Heart left ventricle (tissue), 16 donors: ENCODE measurements at regions not wholly inside any gene's neighbourhood (a gene's known extent, or its start where the extent isn't known, plus 50 kb on each side); places are given as distances from the start of the nearest gene placed in this dataset.
A peak's percentile ranks its signal among the peaks of the same experiment; 100 is the strongest.

Experiments used
- ATAC-seq, 4 donors: fragments of 200-7000 bp; cut with Tn5 transposase; one replicate each; pipeline ENCODE4 v1.9.1; 2020 to 2022; ENCODE audit warnings: moderate library complexity in 4 of 4, mild to moderate bottlenecking in 3 of 4, moderate number of reproducible peaks in 1 of 4
- DNase-seq, 5 donors: peaks; one replicate each; pipeline ENCODE4 v3.0.0-alpha.2; 2020
- H3K27ac ChIP-seq, 12 donors: fragments of 200-600 bp; sonication (generic) in 4 of 12; one replicate each; pipeline versions ENCODE4 v1.5.0 to v1.8.0; 2016 to 2022; ENCODE audit warnings: mild to moderate bottlenecking in 2 of 12
- H3K27me3 ChIP-seq, 9 donors: fragments of 200-600 bp; sonication (generic) in 2 of 9; one replicate each; pipeline versions ENCODE4 v1.5.1 to v1.8.0; 2016 to 2022; ENCODE audit warnings: mild to moderate bottlenecking in 3 of 9
- H3K36me3 ChIP-seq, 9 donors: fragments of 200-600 bp; sonication (generic) in 2 of 9; one replicate each; pipeline versions ENCODE4 v1.5.0 to v1.8.0; 2018 to 2022; ENCODE audit warnings: mild to moderate bottlenecking in 2 of 9
- H3K4me1 ChIP-seq, 12 donors: fragments of 200-600 bp; sonication (generic) in 4 of 12; one replicate each; pipeline versions ENCODE4 v1.5.0 to v1.8.0; 2016 to 2022; ENCODE audit warnings: mild to moderate bottlenecking in 3 of 12
- H3K4me3 ChIP-seq, 12 donors: fragments of 200-600 bp; sonication (generic) in 4 of 12; one replicate each; pipeline versions ENCODE4 v1.5.0 to v1.8.0; 2017 to 2022; ENCODE audit warnings: mild to moderate bottlenecking in 9 of 12, moderate library complexity in 4 of 12
- H3K9me3 ChIP-seq, 12 donors: fragments of 200-600 bp; sonication (generic) in 4 of 12; one replicate each; pipeline versions ENCODE4 v1.5.0 to v1.8.0; 2016 to 2022; ENCODE audit warnings: mild to moderate bottlenecking in 1 of 12
- POLR2A ChIP-seq, 2 donors: fragments of 450-650 bp; IDR thresholded peaks; one replicate each; pipeline ENCODE4 v1.6.1; 2017; ENCODE audit warnings: antibody characterized with exemption in 2 of 2, mild to moderate bottlenecking in 2 of 2, moderate library complexity in 2 of 2
- WGBS, 4 donors: extraction: QIAGEN DNeasy Blood & Tissue Kit in 2 of 4; methylation state at CpG; one replicate each; pipeline versions ENCODE4 v1.1.5 to v1.1.7; 2013 to 2018; 5-methylcytosine and 5-hydroxymethylcytosine counted together
- intact Hi-C, 10 donors: fragments of 100-400 bp; cut with DNase I; formaldehyde crosslinking; loops; one replicate each; pipeline versions ENCODE4 v1.11.1 to v1.14.2; 2022
- TF ChIP-seq, protein P1 (sequence below), 12 donors: fragments of 200-600 bp; sonication (generic) in 4 of 12; IDR thresholded peaks; one replicate each; pipeline versions ENCODE4 v1.5.0 to v1.8.0; 2018 to 2022; ENCODE audit warnings: antibody characterized with exemption in 12 of 12, mild to moderate bottlenecking in 5 of 12
- donor health status: ischemic (EF 13 %, LVEDD 7.1; RV severe dilation, severe dysfunction).
- donor health status: healthy with polysubstance abuse.
- donor health status: DM: no; HTN: yes; CAD: no.
- donor health status: DM: no; HTN: no; CAD: no.
- donor health status: ischemic (EF 25% LVEDD 6.9; RV normal size, moderate dysfunction).
- donor health status: ischemic (EF 25% LVEDD 5.7; RV mildly dilated, moderate dysfunction).
- donor health status: healthy.
- donor health status: DM: yes; HTN: yes; CAD: no.
- donor health status: ischemic (EF 35%, LVEDD 5.7; RV mildly dilated, moderate dysfunction).
- donor health status: nonischemic (EF 11% LVEDD 7.7; RV severe dilation, severe dysfunction).
- donor health status: DM: yes; HTN: yes; CAD: no.
- donor health status: PGD.
- donor health status: ischemic (EF 29% LVEDD 5.4; RV normal size, mild dysfunction).
- donor health status: nonischemic (EF 23%, LVEDD 6.1; RV moderate dilation, normal function).

DNA sequence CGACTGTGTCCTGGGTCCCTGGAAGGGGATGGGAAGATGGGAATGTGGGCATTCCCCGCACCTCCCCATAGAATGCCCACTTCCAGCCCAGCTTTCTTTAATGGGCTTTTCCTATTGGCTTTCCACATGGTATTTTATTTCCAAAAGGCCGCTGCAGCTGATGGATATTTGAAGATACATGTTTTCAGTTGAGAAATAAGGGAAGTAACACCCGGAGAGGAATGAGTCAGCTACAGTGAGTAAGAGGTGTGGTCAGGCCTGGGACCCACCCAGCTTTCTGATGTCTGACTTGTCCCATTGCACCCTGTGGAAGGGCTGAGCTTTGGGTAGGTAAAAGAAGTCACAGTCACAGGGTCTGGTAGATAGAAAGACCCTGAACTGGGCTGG, 476.9 kb downstream of the MIAT start:
- H3K27ac ChIP-seq: peak overlapping the region in 1 of 12 donors; percentile 76

DNA sequence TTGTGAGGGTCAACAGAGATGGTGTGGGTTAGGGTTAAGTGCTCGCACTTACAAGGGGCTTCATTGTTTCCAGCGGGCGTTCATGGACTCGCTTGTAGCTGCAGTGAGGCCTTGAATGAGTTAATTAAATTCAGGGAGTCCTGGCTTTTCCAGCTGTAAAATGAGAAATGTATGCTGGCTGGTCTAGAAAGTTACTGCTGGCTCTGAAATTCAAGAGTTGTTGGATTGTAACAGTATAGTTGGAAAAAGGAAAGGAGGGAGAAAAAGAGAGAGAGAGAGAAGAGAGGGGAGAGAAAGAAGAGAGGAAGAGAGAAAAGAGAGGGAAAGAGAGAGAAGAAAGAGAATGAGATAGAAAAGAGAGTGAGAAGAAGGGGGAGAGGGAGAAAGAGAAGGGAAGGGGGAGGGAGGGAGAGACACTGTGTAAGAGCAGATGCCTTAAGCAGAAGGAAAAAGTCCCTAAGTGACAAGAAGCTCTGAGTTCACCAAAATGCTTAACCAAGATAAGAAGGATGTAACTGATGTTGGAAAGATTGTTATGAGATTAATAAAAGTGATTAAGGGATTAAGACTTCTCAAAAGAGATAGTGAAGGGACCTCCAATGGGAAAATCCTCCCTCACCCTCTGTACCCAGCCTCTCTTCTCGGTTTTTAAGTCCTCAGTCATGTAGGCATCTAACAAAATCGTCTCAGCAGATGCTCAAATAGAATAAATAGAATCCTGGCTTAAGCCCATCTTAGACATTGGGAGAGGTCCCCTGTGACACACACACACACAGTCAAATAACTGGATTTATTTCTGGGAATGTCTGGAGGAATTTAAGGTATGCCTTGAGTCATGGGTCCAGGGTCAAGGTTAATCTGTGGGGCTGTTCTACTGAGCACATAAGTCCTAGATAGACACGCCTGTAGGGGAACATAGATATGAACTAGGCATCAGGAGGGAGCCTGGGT, 477.9 kb downstream of the MIAT start:
- H3K36me3 ChIP-seq: no peaks in the 10 kb centered on the region
- no peak for ATAC-seq
- peaks cover 0 to 28% (median 0%) of the 10 kb centered on the region in 12 donors for H3K4me1 ChIP-seq
- 70 to 77% (median 75%) methylated on average over 7 of the region's 7 CpGs for WGBS, 4 donors
- peaks cover 0 to 9% (median 2%) of the 10 kb centered on the region in 12 donors for H3K9me3 ChIP-seq
- no peak for TF ChIP-seq POLR2A (IDR thresholded peaks at IDR 0.05)
- TF ChIP-seq, protein P1, sequence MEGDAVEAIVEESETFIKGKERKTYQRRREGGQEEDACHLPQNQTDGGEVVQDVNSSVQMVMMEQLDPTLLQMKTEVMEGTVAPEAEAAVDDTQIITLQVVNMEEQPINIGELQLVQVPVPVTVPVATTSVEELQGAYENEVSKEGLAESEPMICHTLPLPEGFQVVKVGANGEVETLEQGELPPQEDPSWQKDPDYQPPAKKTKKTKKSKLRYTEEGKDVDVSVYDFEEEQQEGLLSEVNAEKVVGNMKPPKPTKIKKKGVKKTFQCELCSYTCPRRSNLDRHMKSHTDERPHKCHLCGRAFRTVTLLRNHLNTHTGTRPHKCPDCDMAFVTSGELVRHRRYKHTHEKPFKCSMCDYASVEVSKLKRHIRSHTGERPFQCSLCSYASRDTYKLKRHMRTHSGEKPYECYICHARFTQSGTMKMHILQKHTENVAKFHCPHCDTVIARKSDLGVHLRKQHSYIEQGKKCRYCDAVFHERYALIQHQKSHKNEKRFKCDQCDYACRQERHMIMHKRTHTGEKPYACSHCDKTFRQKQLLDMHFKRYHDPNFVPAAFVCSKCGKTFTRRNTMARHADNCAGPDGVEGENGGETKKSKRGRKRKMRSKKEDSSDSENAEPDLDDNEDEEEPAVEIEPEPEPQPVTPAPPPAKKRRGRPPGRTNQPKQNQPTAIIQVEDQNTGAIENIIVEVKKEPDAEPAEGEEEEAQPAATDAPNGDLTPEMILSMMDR (IDR thresholded peaks at IDR 0.05): no peak
- H3K27me3 ChIP-seq: peaks cover 0 to 24% (median 5%) of the 10 kb centered on the region in 9 donors
- DNase-seq: no peak
- intact Hi-C loops: no loop called here
- no peak overlapping the region for H3K27ac ChIP-seq
- H3K4me3 ChIP-seq: no peak overlapping the region

More for the DNA sequence above, 476.9 kb downstream of the MIAT start:
- ATAC-seq: peak in 3 of 4 donors; percentile 65 to 90 (median 88)
- peak in 2 of 5 donors; percentile 45 to 48 for DNase-seq
- intact Hi-C loops: no loop called here
- TF ChIP-seq, protein P1 (IDR thresholded peaks at IDR 0.05): no peak
- no peak for TF ChIP-seq POLR2A (IDR thresholded peaks at IDR 0.05)
- Histone ChIP-seq H3K27me3 (peaks cover 0 to 23% (median 5%) of the 10 kb centered on the region in 9 donors), H3K4me3 (no peak overlapping the region), H3K36me3 (no peaks in the 10 kb centered on the region), H3K4me1 (peaks cover 0 to 30% (median 0%) of the 10 kb centered on the region in 12 donors), H3K9me3 (peaks cover 0 to 9% (median 2%) of the 10 kb centered on the region in 12 donors)
- 72 to 85% (median 78%) methylated on average over 4 of the region's 4 CpGs for WGBS, 4 donors

DNA sequence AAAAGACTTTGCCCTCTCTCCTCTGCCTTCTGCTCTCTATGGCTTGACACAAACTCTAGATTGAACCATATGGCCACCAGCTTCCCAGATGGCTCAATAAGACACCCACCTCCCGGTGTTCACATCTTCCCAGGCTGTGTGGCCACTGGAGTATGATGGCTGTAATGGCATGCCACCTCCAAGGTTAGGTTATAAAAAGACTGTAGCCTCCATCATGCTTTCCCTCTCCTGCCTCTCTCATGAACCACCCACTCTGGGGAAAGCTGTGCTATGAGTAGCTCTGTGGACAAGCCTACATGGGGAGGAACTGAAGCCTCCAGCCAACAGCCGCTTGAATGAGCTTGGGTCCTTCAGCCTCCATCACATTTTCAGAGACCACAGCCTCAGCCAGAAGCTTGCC, 479.2 kb downstream of the MIAT start:
- H3K4me1 ChIP-seq: peaks cover 0 to 28% (median 0%) of the 10 kb centered on the region in 12 donors
- H3K27me3 ChIP-seq: peaks cover 0 to 28% (median 5%) of the 10 kb centered on the region in 9 donors
- TF ChIP-seq, protein P1 (IDR thresholded peaks at IDR 0.05): no peak
- no peak for TF ChIP-seq POLR2A (IDR thresholded peaks at IDR 0.05)
- H3K36me3 ChIP-seq: no peaks in the 10 kb centered on the region
- WGBS, 4 donors: 89 to 97% (median 94%) methylated on average over 2 of the region's 2 CpGs
- DNase-seq: no peak
- no peak overlapping the region for H3K27ac ChIP-seq
- H3K4me3 ChIP-seq: no peak overlapping the region
- intact Hi-C loops: no loop called here
- peaks cover 0 to 9% (median 2%) of the 10 kb centered on the region in 12 donors for H3K9me3 ChIP-seq
- no peak for ATAC-seq

DNA sequence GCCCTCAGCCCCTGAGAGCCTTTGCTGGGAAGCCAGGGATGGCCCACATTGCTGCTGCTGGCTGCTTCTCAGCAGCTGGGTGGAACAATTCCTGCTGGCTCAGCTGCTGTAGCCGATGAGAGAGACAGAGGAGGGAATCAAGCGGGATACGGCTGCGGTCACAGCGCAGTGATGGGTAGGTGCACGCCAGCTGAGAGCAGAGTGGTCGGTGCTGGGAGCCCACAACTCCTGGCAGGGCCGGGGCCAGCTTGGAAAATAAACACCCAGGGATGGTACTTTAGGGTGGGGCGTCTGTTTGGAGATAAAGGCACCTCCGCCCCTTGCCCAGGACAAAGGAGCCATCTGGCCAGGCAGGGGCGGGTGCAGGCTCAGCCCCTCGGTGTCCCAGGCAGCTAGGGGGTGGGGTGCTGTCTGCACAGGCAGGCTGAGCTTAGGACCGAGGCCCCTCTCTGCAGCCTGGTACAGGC, 480.5 kb downstream of the MIAT start:
- WGBS, 4 donors: 65 to 75% (median 68%) methylated on average over 6 to 13 of the region's 13 CpGs
- Histone ChIP-seq H3K4me3 (no peak overlapping the region), H3K27ac (no peak overlapping the region), H3K36me3 (no peaks in the 10 kb centered on the region), H3K4me1 (peaks cover 0 to 23% (median 0%) of the 10 kb centered on the region in 12 donors), H3K27me3 (peaks cover 0 to 36% (median 5%) of the 10 kb centered on the region in 9 donors), H3K9me3 (peaks cover 0 to 9% (median 2%) of the 10 kb centered on the region in 12 donors)
- ATAC-seq (no peak), DNase-seq (peak in 1 of 5 donors; percentile 33)
- intact Hi-C loops: no loop called here
- TF ChIP-seq, protein P1 (IDR thresholded peaks at IDR 0.05): no peak
- no peak for TF ChIP-seq POLR2A (IDR thresholded peaks at IDR 0.05)
